Omental fat pad (tissue), 3 donors: ENCODE measurements at regions not wholly inside any gene's neighbourhood (a gene's known extent, or its start where the extent isn't known, plus 50 kb on each side); places are given as distances from the start of the nearest gene placed in this dataset.

Source experiments
- ATAC-seq: fragments of 150-250 bp; one replicate; pipeline ENCODE4 v1.9.1; 2016; ENCODE audit warnings: mild to moderate bottlenecking, moderate library complexity; ENCODE audit not compliant: low FRiP score
- DNase-seq: peaks from one replicate; pipeline ENCODE4 v3.0.0-alpha.2; 2019; ENCODE audit warnings: low spot score
- CTCF ChIP-seq, 3 donors: fragments of 450-650 bp; IDR thresholded peaks; one replicate each; pipeline ENCODE4 v1.5.1; 2016 to 2017; ENCODE audit warnings: antibody characterized with exemption in 3 of 3, mild to moderate bottlenecking in 3 of 3, moderate library complexity in 2 of 3

GRCh38 chr1:83109692-83110091 lies 889.2 kb downstream of the TTLL7 start:
- TF ChIP-seq CTCF (IDR thresholded peaks at IDR 0.05) = no peak
- ATAC-seq = no peak

GRCh38 chr1:83104558-83104957 lies 894.4 kb downstream of the TTLL7 start:
- no peak for ATAC-seq

More at GRCh38 chr1:83109692-83110091, 889.2 kb downstream of the TTLL7 start:
- no peak for DNase-seq

GRCh38 chr1:83103341-83103740 lies 895.6 kb downstream of the TTLL7 start:
- no peak for TF ChIP-seq CTCF (IDR thresholded peaks at IDR 0.05)
- DNase-seq (no peak), ATAC-seq (no peak)

More at GRCh38 chr1:83104558-83104957, 894.4 kb downstream of the TTLL7 start:
- no peak for DNase-seq
- TF ChIP-seq CTCF (IDR thresholded peaks at IDR 0.05) = no peak

GRCh38 chr1:83102630-83103071 lies 896.3 kb downstream of the TTLL7 start:
- no peak for TF ChIP-seq CTCF (IDR thresholded peaks at IDR 0.05)
- no peak for ATAC-seq
- no peak for DNase-seq

- no peak for DNase-seq
- ATAC-seq = no peak
Measured at GRCh38 chr1:83101406-83101805, 897.5 kb downstream of the TTLL7 start.

GRCh38 chr1:83100133-83100532 lies 898.8 kb downstream of the TTLL7 start:
- no peak for DNase-seq
- TF ChIP-seq CTCF (IDR thresholded peaks at IDR 0.05) = no peak
- no peak for ATAC-seq

More at GRCh38 chr1:83101406-83101805, 897.5 kb downstream of the TTLL7 start:
- TF ChIP-seq CTCF (IDR thresholded peaks at IDR 0.05) = no peak

- DNase-seq (no peak), ATAC-seq (no peak)
- no peak for TF ChIP-seq CTCF (IDR thresholded peaks at IDR 0.05)
Measured at GRCh38 chr1:83098791-83099190, 900.1 kb downstream of the TTLL7 start.
